ENCODE measurements at regions not wholly inside any gene's neighbourhood (a gene's known extent, or its start where the extent isn't known, plus 50 kb on each side); places are given as distances from the start of the nearest gene placed in this dataset.
"Not testable (repeated sequence)": the region's sequence is repeated elsewhere in the genome, so short reads cannot be mapped to it uniquely, and the experiment has no call there.

DNA sequence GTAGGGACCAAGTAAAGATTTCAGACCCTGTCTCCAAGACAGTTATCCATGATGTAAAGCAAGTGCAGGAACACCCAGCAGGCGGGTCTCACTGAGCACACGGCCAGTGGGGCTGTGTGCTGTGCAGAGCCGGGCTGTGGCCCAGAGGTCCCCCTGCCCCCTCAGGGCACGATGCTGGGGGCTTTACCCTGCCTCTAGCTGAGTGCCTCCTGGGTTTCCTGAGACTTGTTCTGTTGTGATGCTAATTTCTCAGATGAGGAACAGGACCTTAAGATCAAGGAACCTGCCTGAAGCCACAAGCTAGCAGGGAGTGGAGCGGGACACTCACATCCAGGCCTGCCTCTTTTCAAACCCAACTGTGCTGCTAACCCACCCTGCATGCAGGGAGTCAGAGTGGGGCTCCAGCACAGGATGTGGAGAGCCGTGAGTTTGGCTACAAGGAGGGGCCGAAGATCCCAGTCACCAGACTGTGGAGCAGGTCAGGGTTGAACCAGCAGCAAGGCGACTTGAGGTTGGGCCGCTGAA is 76.1 kb upstream of the LYZL2 start:
- peaks cover 17% of the 10 kb centered on the region for H3K4me1 Mint-ChIP-seq (ENCODE audit: unreplicated experiment)
- H3K27ac Mint-ChIP-seq (ENCODE audit: unreplicated experiment): no peak overlapping the region
- DNase-seq (ENCODE audit: low spot score): no peak
- H3K36me3 Mint-ChIP-seq (ENCODE audit: low read depth, unreplicated experiment): no peaks in the 10 kb centered on the region
- H3K9me3 Mint-ChIP-seq (ENCODE audit: unreplicated experiment): no peaks in the 10 kb centered on the region
- TF ChIP-seq, protein P1, sequence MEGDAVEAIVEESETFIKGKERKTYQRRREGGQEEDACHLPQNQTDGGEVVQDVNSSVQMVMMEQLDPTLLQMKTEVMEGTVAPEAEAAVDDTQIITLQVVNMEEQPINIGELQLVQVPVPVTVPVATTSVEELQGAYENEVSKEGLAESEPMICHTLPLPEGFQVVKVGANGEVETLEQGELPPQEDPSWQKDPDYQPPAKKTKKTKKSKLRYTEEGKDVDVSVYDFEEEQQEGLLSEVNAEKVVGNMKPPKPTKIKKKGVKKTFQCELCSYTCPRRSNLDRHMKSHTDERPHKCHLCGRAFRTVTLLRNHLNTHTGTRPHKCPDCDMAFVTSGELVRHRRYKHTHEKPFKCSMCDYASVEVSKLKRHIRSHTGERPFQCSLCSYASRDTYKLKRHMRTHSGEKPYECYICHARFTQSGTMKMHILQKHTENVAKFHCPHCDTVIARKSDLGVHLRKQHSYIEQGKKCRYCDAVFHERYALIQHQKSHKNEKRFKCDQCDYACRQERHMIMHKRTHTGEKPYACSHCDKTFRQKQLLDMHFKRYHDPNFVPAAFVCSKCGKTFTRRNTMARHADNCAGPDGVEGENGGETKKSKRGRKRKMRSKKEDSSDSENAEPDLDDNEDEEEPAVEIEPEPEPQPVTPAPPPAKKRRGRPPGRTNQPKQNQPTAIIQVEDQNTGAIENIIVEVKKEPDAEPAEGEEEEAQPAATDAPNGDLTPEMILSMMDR (IDR thresholded peaks at IDR 0.05; ENCODE audit: unreplicated experiment): no peak
- H3K4me3 Mint-ChIP-seq (ENCODE audit: unreplicated experiment): no peak overlapping the region
- H3K27me3 Mint-ChIP-seq (ENCODE audit: unreplicated experiment): peaks cover 4% of the 10 kb centered on the region

DNA sequence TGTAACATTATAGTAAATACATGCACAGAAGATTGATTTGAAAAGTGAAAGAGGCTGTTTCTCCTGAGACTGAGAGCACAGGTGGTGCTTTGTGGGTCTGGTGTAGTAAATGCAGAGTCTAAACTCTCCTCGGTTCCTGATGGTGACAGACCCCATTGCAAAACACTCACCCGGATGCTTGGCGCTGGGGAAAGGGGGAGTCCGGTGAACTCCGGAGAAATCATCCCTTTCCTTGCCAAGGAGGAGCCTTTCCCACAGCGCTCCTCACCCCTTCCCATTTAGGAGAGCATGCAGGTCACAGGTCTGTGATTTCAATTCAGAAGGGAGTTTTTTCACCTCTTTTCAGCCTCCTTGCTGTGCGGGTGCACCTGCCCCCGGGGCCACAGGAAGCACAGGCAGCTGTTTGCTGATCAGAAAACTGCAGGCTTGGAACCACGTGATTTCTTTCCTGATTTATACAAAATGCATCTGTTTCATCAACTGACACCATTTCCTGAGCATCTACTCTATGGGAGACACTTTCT is 75.6 kb upstream of the LYZL2 start:
- H3K27ac Mint-ChIP-seq (ENCODE audit: unreplicated experiment): no peak overlapping the region
- DNase-seq (ENCODE audit: low spot score): no peak
- H3K4me1 Mint-ChIP-seq (ENCODE audit: unreplicated experiment): peaks cover 22% of the 10 kb centered on the region
- no peaks in the 10 kb centered on the region for H3K36me3 Mint-ChIP-seq (ENCODE audit: low read depth, unreplicated experiment)
- TF ChIP-seq, protein P1 (IDR thresholded peaks at IDR 0.05; ENCODE audit: unreplicated experiment): no peak
- peaks cover 4% of the 10 kb centered on the region for H3K27me3 Mint-ChIP-seq (ENCODE audit: unreplicated experiment)
- no peak overlapping the region for H3K4me3 Mint-ChIP-seq (ENCODE audit: unreplicated experiment)
- H3K9me3 Mint-ChIP-seq (ENCODE audit: unreplicated experiment): no peaks in the 10 kb centered on the region

DNA sequence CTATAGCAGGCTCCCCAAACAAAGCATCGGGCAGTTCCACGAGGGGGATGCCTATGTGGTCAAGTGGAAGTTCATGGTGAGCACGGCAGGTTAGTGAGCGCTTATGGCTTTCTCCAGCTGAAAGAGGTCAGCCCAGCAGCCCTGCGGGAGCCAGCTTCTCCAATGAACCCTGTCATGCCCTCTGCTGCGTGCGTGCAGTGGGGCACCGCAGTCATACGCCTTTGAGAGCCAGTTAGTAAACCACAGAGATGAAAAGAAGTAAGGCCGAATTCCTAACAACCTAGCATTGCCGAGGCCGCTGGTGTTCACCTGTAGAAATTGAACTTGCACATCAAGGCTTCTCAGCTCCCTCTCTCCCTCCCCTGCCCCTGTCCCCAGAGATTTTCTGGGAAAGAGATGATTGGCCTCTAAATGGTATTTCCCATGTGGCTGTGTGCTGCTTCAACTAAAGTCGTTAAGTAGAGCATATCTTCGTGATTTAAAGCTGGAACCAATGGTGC is 75.1 kb upstream of the LYZL2 start:
- not testable (repeated sequence) for H3K4me3 Mint-ChIP-seq (ENCODE audit: unreplicated experiment); H3K27me3 Mint-ChIP-seq (ENCODE audit: unreplicated experiment); H3K36me3 Mint-ChIP-seq (ENCODE audit: low read depth, unreplicated experiment); H3K27ac Mint-ChIP-seq (ENCODE audit: unreplicated experiment); H3K9me3 Mint-ChIP-seq (ENCODE audit: unreplicated experiment); DNase-seq (ENCODE audit: low spot score)
- H3K4me1 Mint-ChIP-seq (ENCODE audit: unreplicated experiment): peaks cover 27% of the 10 kb centered on the region

DNA sequence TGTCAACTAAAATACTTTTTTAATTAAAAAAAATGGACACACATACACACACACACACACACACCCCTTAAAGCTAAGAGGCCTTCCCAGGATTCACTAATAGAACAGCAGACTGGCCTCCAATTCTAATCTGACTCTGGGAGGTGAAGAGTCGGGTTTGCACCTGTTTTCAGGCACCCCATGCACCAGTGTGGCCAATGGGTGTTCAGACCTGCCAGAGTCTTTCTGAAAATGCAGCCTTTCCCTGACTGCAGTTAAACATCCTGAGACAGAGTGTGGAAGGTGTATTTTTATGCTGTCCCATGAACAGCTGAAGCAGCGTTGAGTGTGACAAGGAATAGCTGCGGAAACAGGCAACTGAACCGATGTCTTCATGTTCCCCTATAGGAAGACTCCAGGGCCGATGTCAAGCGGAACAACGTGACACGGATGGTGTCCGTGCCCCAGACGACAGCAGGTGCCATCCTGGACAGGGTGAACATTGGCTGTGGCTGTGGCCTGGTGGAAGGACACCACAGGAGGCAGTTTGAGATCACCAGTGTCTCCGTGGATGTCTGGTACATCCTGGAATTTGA is 74.6 kb upstream of the LYZL2 start:
- no peak for DNase-seq (ENCODE audit: low spot score)
- Mint-ChIP-seq H3K9me3 (ENCODE audit: unreplicated experiment) (no peaks in the 10 kb centered on the region), H3K27ac (ENCODE audit: unreplicated experiment) (no peak overlapping the region), H3K27me3 (ENCODE audit: unreplicated experiment) (peaks cover 4% of the 10 kb centered on the region), H3K4me1 (ENCODE audit: unreplicated experiment) (peaks cover 33% of the 10 kb centered on the region), H3K4me3 (ENCODE audit: unreplicated experiment) (no peak overlapping the region), H3K36me3 (ENCODE audit: low read depth, unreplicated experiment) (no peaks in the 10 kb centered on the region)
- TF ChIP-seq, protein P1 (IDR thresholded peaks at IDR 0.05; ENCODE audit: unreplicated experiment): no peak

DNA sequence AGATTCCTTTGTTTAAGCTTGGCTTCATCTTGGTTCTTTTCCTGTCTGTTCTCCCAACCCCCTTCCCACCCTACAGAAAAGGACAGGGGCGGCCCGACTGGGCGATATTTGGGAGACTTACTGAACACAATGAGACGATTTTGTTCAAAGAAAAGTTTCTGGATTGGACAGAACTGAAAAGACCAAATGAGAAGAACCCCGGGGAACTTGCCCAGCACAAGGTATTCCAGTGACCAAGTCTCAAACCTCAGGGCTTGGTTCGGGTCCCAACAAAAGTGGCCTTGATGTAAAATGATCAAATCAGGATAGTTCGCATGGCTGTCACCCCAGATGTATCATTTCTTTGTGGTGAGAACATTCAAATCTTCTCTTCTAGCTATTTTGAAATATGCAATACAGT is 73.9 kb upstream of the LYZL2 start:
- H3K4me3 Mint-ChIP-seq (ENCODE audit: unreplicated experiment); DNase-seq (ENCODE audit: low spot score); H3K9me3 Mint-ChIP-seq (ENCODE audit: unreplicated experiment); H3K27ac Mint-ChIP-seq (ENCODE audit: unreplicated experiment); H3K27me3 Mint-ChIP-seq (ENCODE audit: unreplicated experiment); H3K36me3 Mint-ChIP-seq (ENCODE audit: low read depth, unreplicated experiment): not testable (repeated sequence)
- peaks cover 33% of the 10 kb centered on the region for H3K4me1 Mint-ChIP-seq (ENCODE audit: unreplicated experiment)

DNA sequence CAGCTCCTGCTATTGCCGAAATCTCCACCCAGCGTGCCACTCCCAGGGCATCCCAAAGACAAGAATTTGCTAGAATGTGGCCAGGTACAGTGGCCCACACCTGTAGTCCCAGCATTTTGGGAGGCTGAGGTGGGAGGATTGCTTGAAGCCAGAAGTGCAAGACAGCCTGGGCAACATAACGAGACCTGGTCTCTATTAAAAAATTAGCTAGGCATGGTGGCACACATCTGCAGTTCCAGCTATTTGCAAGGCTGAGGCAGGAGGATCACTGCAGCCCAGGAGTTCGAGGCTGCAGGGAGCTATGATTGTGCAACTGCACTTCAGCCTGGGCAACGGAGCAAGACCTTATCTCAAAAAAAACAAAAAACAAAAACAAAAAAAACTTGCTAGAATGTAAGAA is 73.3 kb upstream of the LYZL2 start:
- no peak overlapping the region for H3K27ac Mint-ChIP-seq (ENCODE audit: unreplicated experiment)
- no peaks in the 10 kb centered on the region for H3K9me3 Mint-ChIP-seq (ENCODE audit: unreplicated experiment)
- H3K4me1 Mint-ChIP-seq (ENCODE audit: unreplicated experiment): peaks cover 33% of the 10 kb centered on the region
- H3K27me3 Mint-ChIP-seq (ENCODE audit: unreplicated experiment): peaks cover 4% of the 10 kb centered on the region
- DNase-seq (ENCODE audit: low spot score): no peak
- H3K36me3 Mint-ChIP-seq (ENCODE audit: low read depth, unreplicated experiment): no peaks in the 10 kb centered on the region
- no peak overlapping the region for H3K4me3 Mint-ChIP-seq (ENCODE audit: unreplicated experiment)
- TF ChIP-seq, protein P1 (IDR thresholded peaks at IDR 0.05; ENCODE audit: unreplicated experiment): no peak

All from endothelial cell (in vitro differentiated cells).